RCC 7860 (cell line): ENCODE measurements at regions not wholly inside any gene's neighbourhood (a gene's known extent, or its start where the extent isn't known, plus 50 kb on each side); places are given as distances from the start of the nearest gene placed in this dataset.
"Not testable (repeated sequence)": the region's sequence is repeated elsewhere in the genome, so short reads cannot be mapped to it uniquely, and the experiment has no call there.

Source experiments
- DNase-seq: peaks from one replicate; pipeline ENCODE4 v3.0.0-alpha.2; 2015; ENCODE audit warnings: low spot score
- FAIRE-seq: peaks from 2 replicates; lab custom pipeline; 2012; peaks lifted over from hg19 to GRCh38; lab: Jason Lieb, UNC

- DNase-seq (no peak), FAIRE-seq (no peak)
These were observed 934.9 kb downstream of the KCNJ2 start for GRCh38 chr17:71104225-71104624.

- not testable (repeated sequence) for DNase-seq, FAIRE-seq
These were observed 936.7 kb downstream of the KCNJ2 start for GRCh38 chr17:71106056-71106455.

- no peak for FAIRE-seq
- no peak for DNase-seq
These were observed 937.8 kb downstream of the KCNJ2 start for GRCh38 chr17:71107136-71107535.

GRCh38 chr17:71109697-71110096 is 940.4 kb downstream of the KCNJ2 start:
- FAIRE-seq (no peak), DNase-seq (no peak)

- no peak for DNase-seq
- no peak for FAIRE-seq
These were observed 941.0 kb downstream of the KCNJ2 start for GRCh38 chr17:71110326-71110725.

GRCh38 chr17:71111460-71111859 is 942.1 kb downstream of the KCNJ2 start:
- FAIRE-seq (no peak), DNase-seq (no peak)

GRCh38 chr17:71111934-71112333 is 942.6 kb downstream of the KCNJ2 start:
- DNase-seq: no peak
- FAIRE-seq: no peak

- no peak for FAIRE-seq
These were observed 944.0 kb downstream of the KCNJ2 start for GRCh38 chr17:71113347-71113746.

GRCh38 chr17:71114911-71115668 is 945.8 kb downstream of the KCNJ2 start:
- no peak for FAIRE-seq
- no peak for DNase-seq

More at GRCh38 chr17:71113347-71113746, 944.0 kb downstream of the KCNJ2 start:
- no peak for DNase-seq

GRCh38 chr17:71115669-71115972 is 946.3 kb downstream of the KCNJ2 start:
- FAIRE-seq (no peak), DNase-seq (no peak)

- DNase-seq: no peak
- peak; percentile 38 for FAIRE-seq
These were observed 948.1 kb downstream of the KCNJ2 start for GRCh38 chr17:71117466-71117865.

GRCh38 chr17:71118039-71118438 is 948.7 kb downstream of the KCNJ2 start:
- FAIRE-seq (peak; percentile 64), DNase-seq (peak; percentile 35)

GRCh38 chr17:71127416-71127815 is 958.1 kb downstream of the KCNJ2 start:
- FAIRE-seq (no peak), DNase-seq (no peak)

GRCh38 chr17:71142333-71142732 is 973.0 kb downstream of the KCNJ2 start:
- DNase-seq: no peak
- FAIRE-seq: no peak

- no peak for DNase-seq
- no peak for FAIRE-seq
These were observed 975.3 kb upstream of the SOX9 start for GRCh38 chr17:71145486-71145885.

- no peak for DNase-seq
- no peak for FAIRE-seq
These were observed 972.9 kb upstream of the SOX9 start for GRCh38 chr17:71147906-71148305.

- no peak for DNase-seq
- FAIRE-seq: no peak
These were observed 971.2 kb upstream of the SOX9 start for GRCh38 chr17:71149607-71150006.

GRCh38 chr17:71157297-71157696 is 963.5 kb upstream of the SOX9 start:
- FAIRE-seq: no peak

GRCh38 chr17:71158437-71158836 is 962.4 kb upstream of the SOX9 start:
- FAIRE-seq: no peak
- no peak for DNase-seq

More at GRCh38 chr17:71157297-71157696, 963.5 kb upstream of the SOX9 start:
- no peak for DNase-seq

- no peak for FAIRE-seq
- no peak for DNase-seq
These were observed 957.6 kb upstream of the SOX9 start for GRCh38 chr17:71163121-71163812.

- FAIRE-seq: no peak
- no peak for DNase-seq
These were observed 957.1 kb upstream of the SOX9 start for GRCh38 chr17:71163813-71164122.

GRCh38 chr17:71164561-71164960 is 956.3 kb upstream of the SOX9 start:
- FAIRE-seq: no peak
- DNase-seq: no peak

- FAIRE-seq (no peak), DNase-seq (no peak)
These were observed 954.5 kb upstream of the SOX9 start for GRCh38 chr17:71166311-71166710.
